LoVo (cell line): ENCODE measurements at regions not wholly inside any gene's neighbourhood (a gene's known extent, or its start where the extent isn't known, plus 50 kb on each side); places are given as distances from the start of the nearest gene placed in this dataset.
"Not testable (repeated sequence)": the region's sequence is repeated elsewhere in the genome, so short reads cannot be mapped to it uniquely, and the experiment has no call there.

Experiments used
- DNase-seq: peaks from one replicate; pipeline ENCODE4 v3.0.0-alpha.2; 2016; ENCODE audit warnings: low spot score

DNA sequence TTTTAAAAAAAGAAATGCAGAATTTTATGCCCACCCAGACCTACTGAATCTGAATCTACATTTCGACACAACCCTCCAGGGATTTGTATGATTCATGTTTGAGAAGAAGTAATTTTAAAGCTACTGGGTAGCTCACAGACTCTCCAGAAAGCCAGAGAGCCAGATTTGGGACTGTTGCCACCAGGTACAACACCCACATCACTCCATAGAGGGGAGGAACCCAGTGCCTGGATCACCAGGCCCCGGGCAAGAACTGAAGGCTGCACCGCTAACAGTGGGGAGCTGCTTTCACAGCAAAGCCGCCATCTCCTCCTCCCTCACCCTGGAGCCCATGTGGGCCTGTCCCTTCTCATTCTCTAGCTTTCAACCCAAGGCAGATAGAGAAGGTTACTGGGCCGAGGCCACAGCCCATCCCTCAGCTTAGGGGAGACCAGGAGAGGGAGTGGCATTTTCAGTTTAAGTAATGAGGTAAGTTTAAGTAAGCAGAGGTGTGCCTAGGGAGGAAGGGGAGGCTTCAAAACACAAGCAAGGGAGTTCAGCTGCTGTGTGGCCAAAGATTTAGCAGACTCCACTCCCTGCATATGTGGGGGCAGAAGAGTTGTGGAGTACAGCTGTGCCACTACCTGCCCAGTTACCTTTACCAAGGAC is 109.8 kb downstream of the IL12A start:
- DNase-seq = no peak

DNA sequence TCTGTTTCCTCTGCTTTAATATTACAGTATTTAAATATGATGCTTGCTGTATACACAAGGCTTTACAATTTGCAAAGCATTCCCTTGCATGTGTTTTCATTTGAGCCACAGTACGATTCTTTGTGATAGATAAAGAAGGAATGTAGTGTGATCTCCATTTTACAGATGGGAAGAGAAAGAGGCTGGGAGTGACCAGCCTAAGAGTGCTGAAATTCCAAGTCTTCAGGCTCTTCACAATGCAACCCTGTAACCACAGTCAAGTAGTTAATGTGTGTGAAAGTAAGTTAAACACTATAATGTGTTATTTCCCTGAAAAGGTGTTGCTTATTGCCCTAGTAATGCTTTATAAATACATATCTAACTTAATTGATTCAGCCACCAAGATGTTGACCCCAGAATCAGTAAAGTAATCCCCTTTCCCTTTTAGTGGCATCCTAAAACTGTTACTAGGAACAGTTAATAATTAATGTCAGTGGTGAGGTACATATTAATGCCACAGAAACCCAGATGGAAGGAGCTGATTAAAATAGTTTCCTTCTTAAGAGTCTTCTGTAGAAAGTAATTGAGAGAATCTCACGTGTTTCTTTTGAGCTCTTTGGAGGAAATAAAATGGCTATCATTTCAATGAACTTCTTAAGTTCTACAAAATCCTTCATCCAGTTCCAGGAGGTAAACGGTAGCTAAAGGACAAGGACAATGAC is 110.4 kb downstream of the IL12A start:
- DNase-seq = no peak

- no peak for DNase-seq
Observed at GRCh38 chr3:160099834-160100233, 111.2 kb downstream of the IL12A start.

- DNase-seq = no peak
Observed at GRCh38 chr3:160100610-160101009, 112.0 kb downstream of the IL12A start.

DNA sequence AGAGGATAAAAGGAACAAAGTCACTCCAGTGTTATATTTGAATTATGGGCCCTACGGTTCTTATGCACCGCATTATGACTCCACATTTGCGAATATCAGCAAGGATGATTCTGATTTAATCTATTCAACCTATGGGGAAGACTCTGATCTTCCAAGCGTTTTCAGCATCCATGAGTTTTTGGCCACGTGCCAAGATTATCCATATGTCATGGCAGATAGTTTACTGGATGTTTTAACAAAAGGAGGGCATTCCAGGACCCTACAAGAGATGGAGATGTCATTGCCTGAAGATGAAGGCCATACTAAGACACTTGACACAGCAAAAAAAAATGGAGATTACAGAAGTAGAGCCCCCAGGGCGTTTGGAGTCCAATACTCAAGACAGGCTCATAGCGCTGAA is 113.4 kb downstream of the IL12A start:
- not testable (repeated sequence) for DNase-seq

DNA sequence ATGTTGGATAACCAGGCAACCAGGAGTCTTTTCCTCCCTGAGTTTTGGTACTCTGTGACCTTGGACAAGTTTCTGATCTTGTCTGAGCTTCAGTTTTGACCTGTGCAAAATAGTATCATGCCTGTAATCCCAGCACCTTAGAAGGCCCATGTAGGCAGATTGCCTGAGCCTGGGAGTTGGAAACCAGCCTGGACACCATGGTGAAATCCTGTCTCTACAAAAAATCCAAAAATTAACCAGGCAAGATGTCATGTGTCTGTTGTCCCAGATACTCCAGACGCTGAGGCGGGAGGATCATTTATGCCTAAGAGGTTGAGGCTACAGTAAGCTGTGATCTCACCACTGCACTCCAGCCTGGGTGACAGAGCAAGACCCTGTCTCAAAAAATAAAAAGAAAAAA is 114.8 kb downstream of the IL12A start:
- DNase-seq = no peak

DNA sequence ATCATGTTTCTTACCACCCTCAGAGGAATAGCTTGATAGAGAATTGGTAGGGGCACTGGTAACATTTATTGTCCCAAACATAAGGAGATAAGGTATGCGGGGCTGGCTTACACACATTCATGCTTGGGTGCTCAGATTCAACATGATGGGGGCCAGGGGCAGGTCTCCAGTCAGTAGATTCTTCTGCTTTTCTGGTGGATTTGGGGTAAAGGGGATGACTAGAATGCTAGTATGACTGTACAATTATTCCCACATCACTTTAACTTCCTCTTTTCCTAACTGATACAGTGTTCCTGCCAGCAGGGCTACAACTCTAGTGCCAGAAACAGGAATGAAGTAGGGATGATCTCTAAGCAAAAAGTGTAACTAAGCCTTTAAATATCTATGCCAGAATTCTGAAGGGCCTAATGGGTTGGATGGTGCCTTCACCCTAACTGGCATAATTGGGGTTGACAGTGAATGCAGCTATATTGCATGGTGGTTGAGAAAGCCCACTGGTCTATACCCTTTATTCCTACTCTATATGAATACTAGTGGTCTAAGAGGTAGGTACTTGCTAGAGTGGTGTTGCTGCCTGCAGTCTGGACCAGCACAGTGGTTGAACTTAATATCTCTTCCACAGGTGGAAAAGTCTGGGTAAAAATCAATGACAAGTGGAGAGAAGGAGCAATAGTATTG is 117.4 kb downstream of the IL12A start:
- DNase-seq = no peak

- DNase-seq = peak; percentile 43
Observed at GRCh38 chr3:160106905-160107861, 118.0 kb upstream of the C3orf80 start.

DNA sequence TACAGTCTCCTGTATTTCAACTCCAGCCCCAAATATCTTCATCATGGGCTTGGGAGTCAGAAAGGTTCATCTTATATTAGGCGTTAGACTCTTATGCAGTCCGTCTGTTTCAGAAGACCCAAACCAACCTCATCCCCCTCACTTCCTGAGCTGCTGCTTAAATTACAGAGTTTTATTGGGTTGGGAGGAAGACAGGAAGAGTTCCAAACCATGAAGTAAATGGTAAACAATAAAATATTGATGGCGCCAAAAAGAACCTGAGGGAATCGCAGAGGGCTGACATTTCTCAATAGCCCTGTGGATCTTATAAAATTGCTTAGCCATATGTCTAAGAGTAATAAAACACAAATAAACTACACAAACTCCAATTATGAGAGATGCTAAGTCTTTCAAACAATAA is 116.9 kb upstream of the C3orf80 start:
- DNase-seq = no peak

- no peak for DNase-seq
Observed at GRCh38 chr3:160112481-160112880, 112.7 kb upstream of the C3orf80 start.

GRCh38 chr3:160112996-160113395 is 112.2 kb upstream of the C3orf80 start:
- DNase-seq = no peak

DNA sequence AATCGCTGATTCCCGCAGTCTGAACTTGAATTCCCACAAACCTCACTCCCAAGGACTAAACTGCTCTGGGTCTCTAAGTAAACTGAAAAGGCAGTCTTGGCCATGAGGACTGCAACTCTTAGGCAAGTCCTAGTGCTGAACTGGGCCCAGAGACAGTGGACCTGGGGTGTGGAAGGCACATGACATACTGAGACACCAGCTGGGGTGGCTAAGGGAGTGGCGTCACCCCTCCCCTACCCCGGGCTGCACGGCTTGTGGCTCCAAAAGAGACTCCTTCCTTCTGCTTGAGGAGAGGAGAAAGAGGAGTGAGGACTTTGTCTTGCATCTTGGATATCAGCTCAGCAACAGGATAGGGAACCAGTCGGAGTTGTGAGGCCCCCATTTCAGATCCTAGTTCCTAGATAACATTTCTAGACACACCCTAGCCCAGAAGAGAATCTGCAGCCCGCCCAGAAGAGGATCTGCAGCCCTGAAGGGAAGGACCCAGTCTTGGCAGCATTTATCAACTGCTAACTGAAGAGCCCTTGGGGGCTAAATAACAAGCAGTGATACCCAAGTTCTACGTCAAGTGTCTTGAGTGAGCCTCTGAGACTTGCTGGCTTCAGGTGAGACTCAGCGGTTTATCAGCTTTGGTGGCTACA is 110.7 kb upstream of the C3orf80 start:
- no peak for DNase-seq

- DNase-seq = no peak
Observed at GRCh38 chr3:160115387-160115786, 109.8 kb upstream of the C3orf80 start.

GRCh38 chr3:160124224-160124623 is 101.0 kb upstream of the C3orf80 start:
- no peak for DNase-seq

DNA sequence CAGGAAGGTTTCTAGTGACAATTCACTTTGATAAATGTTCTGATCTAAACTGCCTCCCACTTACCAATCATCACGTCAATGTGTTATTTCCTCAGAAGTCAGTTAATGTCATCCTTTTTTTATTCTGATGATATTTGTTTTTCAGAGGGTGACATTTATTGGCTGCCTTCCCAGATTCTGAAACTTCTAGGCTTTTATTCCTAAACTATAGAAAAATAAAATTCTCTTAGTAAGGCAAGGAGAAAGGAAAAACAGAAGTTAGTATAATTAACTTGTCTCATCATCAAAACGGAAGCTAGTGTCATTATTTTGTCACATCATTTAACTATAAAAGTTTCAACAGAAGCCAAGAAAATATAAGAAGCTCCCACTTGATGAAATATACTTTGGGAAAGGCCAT is 100.0 kb upstream of the C3orf80 start:
- no peak for DNase-seq

- DNase-seq = no peak
Observed at GRCh38 chr3:160126051-160126450, 99.2 kb upstream of the C3orf80 start.

- no peak for DNase-seq
Observed at GRCh38 chr3:160126761-160127160, 98.5 kb upstream of the C3orf80 start.

DNA sequence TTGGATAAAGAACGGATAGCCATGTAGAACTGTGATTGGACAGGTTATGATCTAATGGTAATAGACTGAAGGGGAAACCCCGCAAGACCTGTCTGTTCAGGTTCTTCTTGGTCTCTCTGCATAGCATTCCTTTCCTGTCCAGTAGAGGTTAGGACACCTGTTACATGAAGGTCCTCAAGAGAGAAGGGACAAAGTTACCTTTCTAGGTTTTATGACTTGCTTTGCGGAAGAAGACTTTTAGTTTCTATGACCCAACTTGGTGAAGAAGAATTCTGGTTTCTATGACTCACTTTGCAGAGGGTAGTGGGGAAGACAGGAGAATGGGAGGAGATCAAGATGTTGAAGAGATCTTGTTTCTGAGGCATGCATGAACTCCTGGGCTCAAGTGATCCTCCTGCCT is 97.9 kb upstream of the C3orf80 start:
- DNase-seq = no peak

- no peak for DNase-seq
Observed at GRCh38 chr3:160128056-160128455, 97.2 kb upstream of the C3orf80 start.

GRCh38 chr3:160129459-160130061 is 95.7 kb upstream of the C3orf80 start:
- peak; percentile 38 for DNase-seq

- no peak for DNase-seq
Observed at GRCh38 chr3:160130071-160130470, 95.2 kb upstream of the C3orf80 start.
